ENCODE measurements at regions not wholly inside any gene's neighbourhood (a gene's known extent, or its start where the extent isn't known, plus 50 kb on each side); places are given as distances from the start of the nearest gene placed in this dataset.
A peak's percentile ranks its signal among the peaks of the same experiment; 100 is the strongest.
"Not testable (repeated sequence)": the region's sequence is repeated elsewhere in the genome, so short reads cannot be mapped to it uniquely, and the experiment has no call there.

GRCh38 chr10:77740396-77740795, 102.8 kb upstream of the KCNMA1 start:
- DNase-seq (ENCODE audit: low read depth); H3K9me3 ChIP-seq (ENCODE audit: control insufficient read depth, low read length); H3K27me3 ChIP-seq (replicated peaks; ENCODE audit: control insufficient read depth, insufficient read depth, low read length); H3K9ac ChIP-seq (ENCODE audit: low read length); H3K36me3 ChIP-seq (ENCODE audit: control insufficient read depth, insufficient read depth, low read length, severe bottlenecking); H3K4me3 ChIP-seq (ENCODE audit: low read length): not testable (repeated sequence)
- H3K4me1 ChIP-seq (ENCODE audit: control insufficient read depth, insufficient read depth, low read length), result peaks cover 42% of the 10 kb centered on the region

DNA sequence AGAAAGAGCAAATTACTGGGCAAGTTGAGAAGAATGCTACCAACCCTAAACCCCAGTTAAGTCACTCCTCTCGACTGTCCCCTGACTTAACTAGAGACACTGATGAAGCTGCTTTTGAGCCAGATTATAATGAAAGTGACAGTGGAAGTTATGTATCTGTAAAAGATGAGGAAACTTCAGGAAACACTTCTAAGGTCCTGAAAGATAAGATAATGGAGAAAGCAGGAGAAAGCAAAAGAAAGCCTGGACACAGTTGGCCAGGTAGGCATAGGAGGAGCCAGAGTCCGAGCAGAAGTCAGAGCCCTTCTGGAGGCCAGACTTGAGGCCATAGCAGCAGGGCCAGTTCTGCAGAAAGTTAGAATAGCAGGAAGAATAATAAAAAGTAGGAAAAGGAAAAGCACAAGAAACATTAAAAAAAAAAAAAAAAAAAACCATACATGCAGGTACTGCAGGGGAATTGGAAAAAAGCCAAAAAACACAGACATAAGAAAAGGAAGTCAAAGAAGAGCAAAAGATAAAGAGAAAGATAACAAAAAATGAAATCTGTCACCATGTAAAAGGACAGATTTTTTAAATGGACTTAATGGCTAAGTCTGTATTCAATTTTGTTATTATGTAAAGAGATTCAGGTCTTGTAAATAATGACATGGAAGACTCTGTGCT, 101.0 kb upstream of the KCNMA1 start:
- Histone ChIP-seq H3K27me3 (replicated peaks; ENCODE audit: control insufficient read depth, insufficient read depth, low read length) (no peaks in the 10 kb centered on the region), H3K9me3 (ENCODE audit: control insufficient read depth, low read length) (peaks cover 6% of the 10 kb centered on the region), H3K36me3 (ENCODE audit: control insufficient read depth, insufficient read depth, low read length, severe bottlenecking) (no peaks in the 10 kb centered on the region), H3K9ac (ENCODE audit: low read length) (peak overlapping the region; percentile 52), H3K4me1 (ENCODE audit: control insufficient read depth, insufficient read depth, low read length) (peaks cover 39% of the 10 kb centered on the region), H3K4me3 (ENCODE audit: low read length) (no peak overlapping the region)
- no peak for DNase-seq (ENCODE audit: low read depth)

DNA sequence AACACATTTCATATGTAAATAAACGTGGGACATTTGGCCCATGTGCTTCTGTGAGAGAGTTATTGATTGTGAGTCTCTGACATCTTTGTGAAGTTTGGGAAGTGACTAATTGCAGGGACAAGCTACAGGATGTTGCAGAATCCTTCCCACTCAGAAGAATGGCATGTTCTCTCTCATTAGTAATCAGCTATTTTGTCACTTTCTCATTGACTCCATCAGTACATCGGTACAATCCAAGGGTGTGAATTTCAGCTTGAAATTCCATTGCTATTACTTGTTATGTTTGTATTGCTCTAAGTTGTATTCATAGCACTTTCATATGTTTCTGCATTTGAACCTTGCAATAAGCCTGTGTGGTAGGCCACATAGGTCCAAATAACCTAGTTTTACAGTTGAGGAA, 100.0 kb upstream of the KCNMA1 start:
- DNase-seq (ENCODE audit: low read depth), result peak; percentile 66
- Histone ChIP-seq H3K9ac (ENCODE audit: low read length) (peak overlapping the region; percentile 52), H3K4me3 (ENCODE audit: low read length) (no peak overlapping the region), H3K36me3 (ENCODE audit: control insufficient read depth, insufficient read depth, low read length, severe bottlenecking) (no peaks in the 10 kb centered on the region), H3K4me1 (ENCODE audit: control insufficient read depth, insufficient read depth, low read length) (peaks cover 36% of the 10 kb centered on the region), H3K9me3 (ENCODE audit: control insufficient read depth, low read length) (peaks cover 6% of the 10 kb centered on the region), H3K27me3 (replicated peaks; ENCODE audit: control insufficient read depth, insufficient read depth, low read length) (no peaks in the 10 kb centered on the region)

- H3K27me3 ChIP-seq (replicated peaks; ENCODE audit: control insufficient read depth, insufficient read depth, low read length), result not testable (repeated sequence)
These were observed 97.5 kb upstream of the KCNMA1 start for GRCh38 chr10:77735136-77735535.

DNA sequence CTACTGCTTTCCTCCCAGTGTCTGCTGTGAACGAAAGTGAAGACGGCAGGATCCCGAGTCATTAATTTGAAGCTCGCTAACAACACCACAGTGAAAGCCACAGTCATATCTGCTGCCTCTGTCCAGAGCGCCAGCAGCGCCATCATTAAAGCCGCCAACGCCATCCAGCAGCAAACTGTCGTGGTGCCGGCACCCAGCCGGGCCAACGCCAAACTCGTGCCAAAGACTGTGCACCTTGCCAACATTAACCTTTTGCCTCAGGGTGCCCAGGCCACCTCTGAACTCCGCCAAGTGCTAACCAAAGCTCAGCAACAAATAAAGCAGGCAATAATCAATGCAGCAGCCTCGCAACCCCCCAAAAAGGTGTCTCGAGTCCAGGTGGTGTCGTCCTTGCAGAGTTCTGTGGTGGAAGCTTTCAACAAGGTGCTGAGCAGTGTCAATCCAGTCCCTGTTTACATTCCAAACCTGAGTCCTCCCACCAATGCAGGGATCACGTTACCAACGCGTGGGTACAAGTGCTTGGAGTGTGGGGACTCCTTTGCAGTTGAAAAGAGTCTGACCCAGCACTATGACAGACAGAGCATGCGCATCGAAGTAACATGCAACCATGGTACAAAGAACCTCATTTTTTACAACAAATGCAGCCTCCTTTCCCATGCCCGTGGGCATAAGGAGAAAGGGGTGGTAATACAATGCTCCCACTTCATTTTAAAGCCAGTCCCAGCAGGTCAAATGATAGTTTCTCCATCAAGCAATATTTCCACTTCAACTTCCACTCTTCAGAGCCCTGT, 94.8 kb upstream of the KCNMA1 start:
- no peaks in the 10 kb centered on the region for H3K9me3 ChIP-seq (ENCODE audit: control insufficient read depth, low read length)
- no peak overlapping the region for H3K4me3 ChIP-seq (ENCODE audit: low read length)
- H3K27me3 ChIP-seq (replicated peaks; ENCODE audit: control insufficient read depth, insufficient read depth, low read length), result no peaks in the 10 kb centered on the region
- H3K9ac ChIP-seq (ENCODE audit: low read length), result no peak overlapping the region
- H3K36me3 ChIP-seq (ENCODE audit: control insufficient read depth, insufficient read depth, low read length, severe bottlenecking), result no peaks in the 10 kb centered on the region
- peaks cover 24% of the 10 kb centered on the region for H3K4me1 ChIP-seq (ENCODE audit: control insufficient read depth, insufficient read depth, low read length)
- DNase-seq (ENCODE audit: low read depth), result no peak

More at GRCh38 chr10:77735136-77735535, 97.5 kb upstream of the KCNMA1 start:
- H3K9me3 ChIP-seq (ENCODE audit: control insufficient read depth, low read length); H3K36me3 ChIP-seq (ENCODE audit: control insufficient read depth, insufficient read depth, low read length, severe bottlenecking); H3K4me3 ChIP-seq (ENCODE audit: low read length); H3K9ac ChIP-seq (ENCODE audit: low read length); DNase-seq (ENCODE audit: low read depth): not testable (repeated sequence)
- H3K4me1 ChIP-seq (ENCODE audit: control insufficient read depth, insufficient read depth, low read length), result peaks cover 23% of the 10 kb centered on the region

GRCh38 chr10:77727481-77727880, 89.9 kb upstream of the KCNMA1 start:
- Histone ChIP-seq H3K4me3 (ENCODE audit: low read length) (no peak overlapping the region), H3K9ac (ENCODE audit: low read length) (no peak overlapping the region), H3K36me3 (ENCODE audit: control insufficient read depth, insufficient read depth, low read length, severe bottlenecking) (no peaks in the 10 kb centered on the region), H3K27me3 (replicated peaks; ENCODE audit: control insufficient read depth, insufficient read depth, low read length) (no peaks in the 10 kb centered on the region), H3K9me3 (ENCODE audit: control insufficient read depth, low read length) (no peaks in the 10 kb centered on the region), H3K4me1 (ENCODE audit: control insufficient read depth, insufficient read depth, low read length) (peaks cover 35% of the 10 kb centered on the region)
- DNase-seq (ENCODE audit: low read depth), result no peak

DNA sequence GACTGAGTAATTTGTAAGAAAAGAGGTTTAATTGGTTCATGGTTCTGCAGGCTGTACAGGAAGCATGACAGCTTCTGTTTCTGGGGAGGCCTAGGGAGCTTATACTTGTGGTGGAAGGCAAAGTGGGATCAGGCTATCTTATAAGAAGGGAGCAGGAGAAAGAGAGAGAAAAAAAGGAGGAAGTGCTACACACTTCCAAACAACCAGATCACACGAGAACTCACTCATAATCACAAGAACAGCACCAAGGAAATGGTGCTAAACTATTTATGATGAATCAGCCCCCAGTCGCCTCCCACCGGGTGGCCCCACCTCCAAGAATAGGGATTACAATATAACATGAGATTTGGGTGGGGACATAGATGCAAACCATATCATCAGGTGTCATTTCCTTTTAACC, 89.1 kb upstream of the KCNMA1 start:
- no peak for DNase-seq (ENCODE audit: low read depth)
- Histone ChIP-seq H3K27me3 (replicated peaks; ENCODE audit: control insufficient read depth, insufficient read depth, low read length) (no peaks in the 10 kb centered on the region), H3K4me1 (ENCODE audit: control insufficient read depth, insufficient read depth, low read length) (peaks cover 35% of the 10 kb centered on the region), H3K4me3 (ENCODE audit: low read length) (no peak overlapping the region), H3K36me3 (ENCODE audit: control insufficient read depth, insufficient read depth, low read length, severe bottlenecking) (no peaks in the 10 kb centered on the region), H3K9ac (ENCODE audit: low read length) (no peak overlapping the region), H3K9me3 (ENCODE audit: control insufficient read depth, low read length) (no peaks in the 10 kb centered on the region)

- Histone ChIP-seq H3K36me3 (ENCODE audit: control insufficient read depth, insufficient read depth, low read length, severe bottlenecking) (no peaks in the 10 kb centered on the region), H3K27me3 (replicated peaks; ENCODE audit: control insufficient read depth, insufficient read depth, low read length) (no peaks in the 10 kb centered on the region), H3K4me3 (ENCODE audit: low read length) (no peak overlapping the region), H3K9ac (ENCODE audit: low read length) (no peak overlapping the region), H3K9me3 (ENCODE audit: control insufficient read depth, low read length) (no peaks in the 10 kb centered on the region), H3K4me1 (ENCODE audit: control insufficient read depth, insufficient read depth, low read length) (peaks cover 35% of the 10 kb centered on the region)
- no peak for DNase-seq (ENCODE audit: low read depth)
These were observed 88.7 kb upstream of the KCNMA1 start for GRCh38 chr10:77726301-77726700.

DNA sequence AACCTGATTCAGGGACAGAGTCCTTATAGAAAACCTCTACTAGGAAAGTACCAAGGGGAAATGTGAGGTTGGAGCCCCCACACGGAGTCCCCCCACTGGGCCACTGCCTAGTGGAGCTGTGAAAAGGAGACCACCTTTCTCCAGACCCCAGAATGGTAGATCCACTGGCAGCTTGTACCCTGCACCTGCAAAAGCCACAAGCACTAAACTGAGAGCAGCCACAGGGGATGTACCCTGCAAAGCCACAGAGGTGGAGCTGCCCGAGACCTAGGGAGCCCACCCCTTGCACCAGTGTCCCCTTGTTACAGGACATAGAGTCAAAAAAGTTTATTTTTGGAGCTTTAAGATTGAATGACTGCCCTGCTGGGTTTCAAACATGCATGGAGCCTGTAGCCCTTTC, 87.2 kb upstream of the KCNMA1 start:
- Histone ChIP-seq H3K36me3 (ENCODE audit: control insufficient read depth, insufficient read depth, low read length, severe bottlenecking) (no peaks in the 10 kb centered on the region), H3K27me3 (replicated peaks; ENCODE audit: control insufficient read depth, insufficient read depth, low read length) (no peaks in the 10 kb centered on the region), H3K4me3 (ENCODE audit: low read length) (no peak overlapping the region), H3K9ac (ENCODE audit: low read length) (no peak overlapping the region), H3K9me3 (ENCODE audit: control insufficient read depth, low read length) (no peaks in the 10 kb centered on the region), H3K4me1 (ENCODE audit: control insufficient read depth, insufficient read depth, low read length) (peaks cover 35% of the 10 kb centered on the region)
- DNase-seq (ENCODE audit: low read depth), result no peak

GRCh38 chr10:77723376-77723775, 85.8 kb upstream of the KCNMA1 start:
- H3K36me3 ChIP-seq (ENCODE audit: control insufficient read depth, insufficient read depth, low read length, severe bottlenecking), result no peaks in the 10 kb centered on the region
- no peak overlapping the region for H3K9ac ChIP-seq (ENCODE audit: low read length)
- H3K4me1 ChIP-seq (ENCODE audit: control insufficient read depth, insufficient read depth, low read length), result peaks cover 21% of the 10 kb centered on the region
- DNase-seq (ENCODE audit: low read depth), result no peak
- H3K9me3 ChIP-seq (ENCODE audit: control insufficient read depth, low read length), result no peaks in the 10 kb centered on the region
- no peak overlapping the region for H3K4me3 ChIP-seq (ENCODE audit: low read length)
- no peaks in the 10 kb centered on the region for H3K27me3 ChIP-seq (replicated peaks; ENCODE audit: control insufficient read depth, insufficient read depth, low read length)

DNA sequence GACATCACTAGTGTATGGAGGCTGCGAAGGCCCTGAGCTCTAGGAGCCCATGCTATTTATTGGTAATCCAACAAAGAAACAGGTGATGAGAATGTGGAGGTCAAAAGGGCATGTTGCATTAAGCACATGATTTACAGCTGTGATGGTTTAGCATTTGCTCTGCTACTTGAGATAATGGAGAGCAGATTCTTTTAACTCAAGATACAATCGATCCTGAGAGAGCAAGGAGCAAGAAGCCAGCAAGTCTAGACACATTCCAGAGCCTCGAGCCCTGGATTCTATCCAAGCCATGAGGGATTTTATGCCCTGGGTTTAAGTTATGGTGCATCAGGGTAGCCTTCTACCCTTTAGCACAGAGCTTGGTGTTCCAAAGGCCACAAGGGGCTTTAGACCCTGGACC, 85.3 kb upstream of the KCNMA1 start:
- not testable (repeated sequence) for H3K9me3 ChIP-seq (ENCODE audit: control insufficient read depth, low read length); H3K4me3 ChIP-seq (ENCODE audit: low read length); H3K36me3 ChIP-seq (ENCODE audit: control insufficient read depth, insufficient read depth, low read length, severe bottlenecking); H3K9ac ChIP-seq (ENCODE audit: low read length); H3K27me3 ChIP-seq (replicated peaks; ENCODE audit: control insufficient read depth, insufficient read depth, low read length)
- DNase-seq (ENCODE audit: low read depth), result peak; percentile 72
- H3K4me1 ChIP-seq (ENCODE audit: control insufficient read depth, insufficient read depth, low read length), result peaks cover 21% of the 10 kb centered on the region

Measured in adipocyte (in vitro differentiated cells).